Kidney (tissue), 13 donors: ENCODE measurements at regions not wholly inside any gene's neighbourhood (a gene's known extent, or its start where the extent isn't known, plus 50 kb on each side); places are given as distances from the start of the nearest gene placed in this dataset.

Source experiments
- DNase-seq, 5 donors: peaks; one replicate each; pipeline ENCODE4 v3.0.0-alpha.2; 2013 to 2020
- FAIRE-seq: peaks from 2 replicates; lab custom pipeline; 2012; peaks lifted over from hg19 to GRCh38; lab: Jason Lieb, UNC
- H3K27ac ChIP-seq, 2 donors: one replicate each; pipeline ENCODE4 v1.7.0; 2013; ENCODE audit warnings: low read depth in 2 of 2, low read length in 2 of 2, inconsistent platforms in 1 of 2
- H3K27me3 ChIP-seq: one replicate; pipeline ENCODE4 v1.7.1; 2013; ENCODE audit warnings: low read length, inconsistent platforms; ENCODE audit not compliant: control insufficient read depth, insufficient read depth
- H3K36me3 ChIP-seq, 3 donors: one replicate each; pipeline versions ENCODE4 v1.7.0 to v1.7.1; 2013; ENCODE audit warnings: low read length in 3 of 3, control low read depth in 1 of 3, inconsistent platforms in 1 of 3; ENCODE audit not compliant: insufficient read depth in 3 of 3, control insufficient read depth in 2 of 3
- H3K4me1 ChIP-seq, 3 donors: one replicate each; pipeline versions ENCODE4 v1.7.0 to v1.7.1; 2013; ENCODE audit warnings: low read length in 3 of 3, inconsistent platforms in 1 of 3, low read depth in 1 of 3; ENCODE audit not compliant: control insufficient read depth in 2 of 3, insufficient read depth in 2 of 3
- H3K4me3 ChIP-seq, 3 donors: one replicate each; pipeline versions ENCODE4 v1.7.0 to v1.8.1; 2013; ENCODE audit warnings: low read length in 3 of 3, control low read depth in 1 of 3, inconsistent platforms in 1 of 3
- H3K9ac ChIP-seq, 3 donors: one replicate each; pipeline versions ENCODE4 v1.7.0 to v1.7.1; 2013; ENCODE audit warnings: low read length in 3 of 3, control low read depth in 1 of 3, inconsistent platforms in 1 of 3
- H3K9me3 ChIP-seq, 3 donors: one replicate each; pipeline versions ENCODE4 v1.7.0 to v1.7.1; 2013; ENCODE audit warnings: low read length in 3 of 3, control low read depth in 1 of 3, inconsistent platforms in 1 of 3; ENCODE audit not compliant: control insufficient read depth in 2 of 3, insufficient read depth in 1 of 3
- intact Hi-C: fragments of 100-400 bp; cut with DNase I; formaldehyde crosslinking; loops from one replicate; pipeline ENCODE4 v1.11.1; 2022
- TF ChIP-seq, protein P1 (sequence below): IDR thresholded peaks from 3 replicates; pipeline ENCODE4 v1.5.1; 2012; ENCODE audit warnings: mild to moderate bottlenecking, moderate library complexity, borderline replicate concordance; ENCODE audit not compliant: insufficient read depth; ENCODE audit errors: extremely low read depth
- donor health status: control.
- donor health status: control.
- donor health status: control.
- donor health status: control.
- donor health status: control.
- donor health status: DM: yes; HTN: yes; CAD: no.
- donor health status: Normal renal cell carcinoma (clear cell type).

- FAIRE-seq: no peak
- DNase-seq: no peak
- intact Hi-C loops: no loop called here
- TF ChIP-seq, protein P1, sequence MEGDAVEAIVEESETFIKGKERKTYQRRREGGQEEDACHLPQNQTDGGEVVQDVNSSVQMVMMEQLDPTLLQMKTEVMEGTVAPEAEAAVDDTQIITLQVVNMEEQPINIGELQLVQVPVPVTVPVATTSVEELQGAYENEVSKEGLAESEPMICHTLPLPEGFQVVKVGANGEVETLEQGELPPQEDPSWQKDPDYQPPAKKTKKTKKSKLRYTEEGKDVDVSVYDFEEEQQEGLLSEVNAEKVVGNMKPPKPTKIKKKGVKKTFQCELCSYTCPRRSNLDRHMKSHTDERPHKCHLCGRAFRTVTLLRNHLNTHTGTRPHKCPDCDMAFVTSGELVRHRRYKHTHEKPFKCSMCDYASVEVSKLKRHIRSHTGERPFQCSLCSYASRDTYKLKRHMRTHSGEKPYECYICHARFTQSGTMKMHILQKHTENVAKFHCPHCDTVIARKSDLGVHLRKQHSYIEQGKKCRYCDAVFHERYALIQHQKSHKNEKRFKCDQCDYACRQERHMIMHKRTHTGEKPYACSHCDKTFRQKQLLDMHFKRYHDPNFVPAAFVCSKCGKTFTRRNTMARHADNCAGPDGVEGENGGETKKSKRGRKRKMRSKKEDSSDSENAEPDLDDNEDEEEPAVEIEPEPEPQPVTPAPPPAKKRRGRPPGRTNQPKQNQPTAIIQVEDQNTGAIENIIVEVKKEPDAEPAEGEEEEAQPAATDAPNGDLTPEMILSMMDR: no peak
- H3K9me3 ChIP-seq: no peaks in the 10 kb centered on the region
- H3K27me3 ChIP-seq: no peaks in the 10 kb centered on the region
- no peaks in the 10 kb centered on the region for H3K36me3 ChIP-seq
- no peak overlapping the region for H3K4me3 ChIP-seq
- no peaks in the 10 kb centered on the region for H3K4me1 ChIP-seq
- H3K27ac ChIP-seq: no peak overlapping the region
- no peak overlapping the region for H3K9ac ChIP-seq
Observed at GRCh38 chr16:82384017-82384416, 214.0 kb upstream of the MPHOSPH6 start.

GRCh38 chr16:82382521-82382920 lies 212.5 kb upstream of the MPHOSPH6 start:
- no peak overlapping the region for H3K4me3 ChIP-seq
- intact Hi-C loops: no loop called here
- TF ChIP-seq, protein P1: no peak
- no peaks in the 10 kb centered on the region for H3K36me3 ChIP-seq
- no peaks in the 10 kb centered on the region for H3K27me3 ChIP-seq
- H3K27ac ChIP-seq: no peak overlapping the region
- no peaks in the 10 kb centered on the region for H3K9me3 ChIP-seq
- no peaks in the 10 kb centered on the region for H3K4me1 ChIP-seq
- H3K9ac ChIP-seq: no peak overlapping the region
- no peak for DNase-seq
- no peak for FAIRE-seq

DNA sequence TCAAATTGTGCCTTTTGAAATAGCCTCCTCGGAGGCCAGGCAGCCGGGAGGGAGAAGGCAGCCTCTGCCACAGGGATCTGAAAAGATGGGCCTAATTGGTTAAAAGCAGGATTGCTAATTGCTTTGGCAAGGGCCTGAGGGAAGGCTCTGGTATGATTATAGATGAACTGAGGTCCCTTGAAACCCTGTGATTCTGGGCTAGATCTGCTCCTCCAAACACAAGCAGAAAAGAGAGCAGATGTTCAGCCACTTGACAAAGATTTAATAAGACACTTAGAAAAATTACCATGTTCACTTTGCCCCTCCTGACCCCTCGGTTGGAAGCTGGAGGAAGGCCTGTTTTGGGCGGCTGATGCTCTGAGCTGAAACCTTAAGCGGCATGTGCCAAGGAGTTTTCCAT lies 209.5 kb upstream of the MPHOSPH6 start:
- Histone ChIP-seq H3K36me3 (no peaks in the 10 kb centered on the region), H3K9ac (no peak overlapping the region), H3K4me3 (no peak overlapping the region), H3K4me1 (no peaks in the 10 kb centered on the region), H3K9me3 (no peaks in the 10 kb centered on the region), H3K27me3 (no peaks in the 10 kb centered on the region), H3K27ac (no peak overlapping the region)
- DNase-seq: no peak
- TF ChIP-seq, protein P1: no peak
- intact Hi-C loops: no loop called here
- FAIRE-seq: no peak

DNA sequence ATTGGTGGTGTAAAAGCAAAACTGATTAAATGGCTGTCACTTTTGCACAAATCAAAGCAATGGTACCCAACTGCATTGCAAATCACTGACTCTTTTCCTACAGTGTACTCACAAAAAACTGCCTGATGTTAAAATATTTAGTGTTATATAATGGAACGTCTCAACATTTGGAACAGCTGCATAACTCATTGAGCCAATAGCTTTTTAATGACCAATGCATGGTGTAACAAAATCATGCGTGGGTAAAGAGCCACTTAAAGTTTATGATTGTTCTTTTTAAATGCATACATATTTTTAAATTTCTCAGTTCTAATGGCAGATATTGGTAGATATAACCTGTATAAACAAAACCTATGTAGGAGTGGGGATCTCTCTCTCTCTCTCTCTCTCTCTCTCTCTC lies 204.0 kb upstream of the MPHOSPH6 start:
- FAIRE-seq (no peak), DNase-seq (no peak)
- Histone ChIP-seq H3K9me3 (no peaks in the 10 kb centered on the region), H3K27ac (no peak overlapping the region), H3K9ac (no peak overlapping the region), H3K36me3 (no peaks in the 10 kb centered on the region), H3K4me3 (no peak overlapping the region), H3K4me1 (no peaks in the 10 kb centered on the region), H3K27me3 (no peaks in the 10 kb centered on the region)
- TF ChIP-seq, protein P1: no peak
- intact Hi-C loops: no loop called here
